ENCODE measurements at regions not wholly inside any gene's neighbourhood (a gene's known extent, or its start where the extent isn't known, plus 50 kb on each side); places are given as distances from the start of the nearest gene placed in this dataset.

GRCh38 chr20:40354880-40355279, 334.2 kb downstream of the MAFB start:
- H3K9me3 ChIP-seq (ENCODE audit: control insufficient read depth, insufficient read depth, low read length) = no peaks in the 10 kb centered on the region
- H3K27ac ChIP-seq (ENCODE audit: low read depth, low read length) = no peak overlapping the region
- H3K27me3 ChIP-seq (ENCODE audit: control insufficient read depth, insufficient read depth, low read length) = no peaks in the 10 kb centered on the region
- no peak for DNase-seq (ENCODE audit: low read depth in 4 of 6, low spot score in 6 of 6)
- WGBS (ENCODE audit: insufficient coverage) = 63% methylated on average over 1 of the region's 1 CpG
- no peaks in the 10 kb centered on the region for H3K36me3 ChIP-seq (ENCODE audit: control insufficient read depth, insufficient read depth, low read length)
- H3K4me1 ChIP-seq (ENCODE audit: control insufficient read depth, insufficient read depth, low read length) = no peaks in the 10 kb centered on the region
- H3K4me3 ChIP-seq (ENCODE audit: low read depth, low read length) = no peak overlapping the region

GRCh38 chr20:40343390-40343789, 345.6 kb downstream of the MAFB start:
- DNase-seq (ENCODE audit: low read depth in 4 of 6, low spot score in 6 of 6) = no peak
- H3K36me3 ChIP-seq (ENCODE audit: control insufficient read depth, insufficient read depth, low read length) = no peaks in the 10 kb centered on the region
- H3K4me1 ChIP-seq (ENCODE audit: control insufficient read depth, insufficient read depth, low read length) = no peaks in the 10 kb centered on the region
- H3K27me3 ChIP-seq (ENCODE audit: control insufficient read depth, insufficient read depth, low read length) = no peaks in the 10 kb centered on the region
- H3K27ac ChIP-seq (ENCODE audit: low read depth, low read length) = no peak overlapping the region
- peaks cover 2% of the 10 kb centered on the region for H3K9me3 ChIP-seq (ENCODE audit: control insufficient read depth, insufficient read depth, low read length)
- H3K4me3 ChIP-seq (ENCODE audit: low read depth, low read length) = no peak overlapping the region

GRCh38 chr20:40341561-40341960, 347.5 kb downstream of the MAFB start:
- no peaks in the 10 kb centered on the region for H3K4me1 ChIP-seq (ENCODE audit: control insufficient read depth, insufficient read depth, low read length)
- DNase-seq (ENCODE audit: low read depth in 4 of 6, low spot score in 6 of 6) = no peak

GRCh38 chr20:40339661-40340449, 349.2 kb downstream of the MAFB start:
- H3K4me1 ChIP-seq (ENCODE audit: control insufficient read depth, insufficient read depth, low read length) = no peaks in the 10 kb centered on the region
- H3K9me3 ChIP-seq (ENCODE audit: control insufficient read depth, insufficient read depth, low read length) = peaks cover 2% of the 10 kb centered on the region
- 71% methylated on average over 1 of the region's 2 CpGs for WGBS (ENCODE audit: insufficient coverage)
- no peak overlapping the region for H3K27ac ChIP-seq (ENCODE audit: low read depth, low read length)
- H3K36me3 ChIP-seq (ENCODE audit: control insufficient read depth, insufficient read depth, low read length) = no peaks in the 10 kb centered on the region
- DNase-seq (ENCODE audit: low read depth in 4 of 6, low spot score in 6 of 6) = peak in 1 of 6 donors; percentile 26
- H3K4me3 ChIP-seq (ENCODE audit: low read depth, low read length) = no peak overlapping the region
- H3K27me3 ChIP-seq (ENCODE audit: control insufficient read depth, insufficient read depth, low read length) = no peaks in the 10 kb centered on the region

More at GRCh38 chr20:40341561-40341960, 347.5 kb downstream of the MAFB start:
- Histone ChIP-seq H3K36me3 (ENCODE audit: control insufficient read depth, insufficient read depth, low read length) (no peaks in the 10 kb centered on the region), H3K9me3 (ENCODE audit: control insufficient read depth, insufficient read depth, low read length) (peaks cover 2% of the 10 kb centered on the region), H3K4me3 (ENCODE audit: low read depth, low read length) (no peak overlapping the region), H3K27ac (ENCODE audit: low read depth, low read length) (no peak overlapping the region), H3K27me3 (ENCODE audit: control insufficient read depth, insufficient read depth, low read length) (no peaks in the 10 kb centered on the region)

GRCh38 chr20:40336533-40336932, 352.5 kb downstream of the MAFB start:
- WGBS (ENCODE audit: insufficient coverage) = 78% methylated on average over 1 of the region's 1 CpG
- Histone ChIP-seq H3K36me3 (ENCODE audit: control insufficient read depth, insufficient read depth, low read length) (no peaks in the 10 kb centered on the region), H3K27ac (ENCODE audit: low read depth, low read length) (no peak overlapping the region), H3K9me3 (ENCODE audit: control insufficient read depth, insufficient read depth, low read length) (no peaks in the 10 kb centered on the region), H3K4me3 (ENCODE audit: low read depth, low read length) (no peak overlapping the region), H3K27me3 (ENCODE audit: control insufficient read depth, insufficient read depth, low read length) (no peaks in the 10 kb centered on the region), H3K4me1 (ENCODE audit: control insufficient read depth, insufficient read depth, low read length) (peaks cover 14% of the 10 kb centered on the region)
- no peak for DNase-seq (ENCODE audit: low read depth in 4 of 6, low spot score in 6 of 6)

- WGBS (ENCODE audit: insufficient coverage) = 0% methylated on average over 1 of the region's 3 CpGs
- Histone ChIP-seq H3K4me1 (ENCODE audit: control insufficient read depth, insufficient read depth, low read length) (peaks cover 17% of the 10 kb centered on the region), H3K9me3 (ENCODE audit: control insufficient read depth, insufficient read depth, low read length) (no peaks in the 10 kb centered on the region), H3K27ac (ENCODE audit: low read depth, low read length) (no peak overlapping the region), H3K36me3 (ENCODE audit: control insufficient read depth, insufficient read depth, low read length) (no peaks in the 10 kb centered on the region), H3K4me3 (ENCODE audit: low read depth, low read length) (no peak overlapping the region), H3K27me3 (ENCODE audit: control insufficient read depth, insufficient read depth, low read length) (no peaks in the 10 kb centered on the region)
- peak in 2 of 6 donors; percentile 67 to 87 for DNase-seq (ENCODE audit: low read depth in 4 of 6, low spot score in 6 of 6)
Observed at GRCh38 chr20:40335901-40336351, 353.1 kb downstream of the MAFB start.

- Histone ChIP-seq H3K4me3 (ENCODE audit: low read depth, low read length) (no peak overlapping the region), H3K27ac (ENCODE audit: low read depth, low read length) (no peak overlapping the region)
- WGBS (ENCODE audit: insufficient coverage) = 50% methylated on average over 1 of the region's 6 CpGs
Observed at GRCh38 chr20:40335437-40335836, 353.6 kb downstream of the MAFB start.

GRCh38 chr20:40333591-40333990, 355.4 kb downstream of the MAFB start:
- Histone ChIP-seq H3K36me3 (ENCODE audit: control insufficient read depth, insufficient read depth, low read length) (no peaks in the 10 kb centered on the region), H3K4me3 (ENCODE audit: low read depth, low read length) (no peak overlapping the region), H3K9me3 (ENCODE audit: control insufficient read depth, insufficient read depth, low read length) (no peaks in the 10 kb centered on the region), H3K27ac (ENCODE audit: low read depth, low read length) (no peak overlapping the region), H3K4me1 (ENCODE audit: control insufficient read depth, insufficient read depth, low read length) (peaks cover 17% of the 10 kb centered on the region), H3K27me3 (ENCODE audit: control insufficient read depth, insufficient read depth, low read length) (no peaks in the 10 kb centered on the region)
- 83% methylated on average over 1 of the region's 2 CpGs for WGBS (ENCODE audit: insufficient coverage)
- DNase-seq (ENCODE audit: low read depth in 4 of 6, low spot score in 6 of 6) = no peak

More at GRCh38 chr20:40335437-40335836, 353.6 kb downstream of the MAFB start:
- Histone ChIP-seq H3K4me1 (ENCODE audit: control insufficient read depth, insufficient read depth, low read length) (peaks cover 17% of the 10 kb centered on the region), H3K9me3 (ENCODE audit: control insufficient read depth, insufficient read depth, low read length) (no peaks in the 10 kb centered on the region), H3K27me3 (ENCODE audit: control insufficient read depth, insufficient read depth, low read length) (no peaks in the 10 kb centered on the region), H3K36me3 (ENCODE audit: control insufficient read depth, insufficient read depth, low read length) (no peaks in the 10 kb centered on the region)
- DNase-seq (ENCODE audit: low read depth in 4 of 6, low spot score in 6 of 6) = no peak

- peak in 4 of 6 donors; percentile 15 to 94 (median 50) for DNase-seq (ENCODE audit: low read depth in 4 of 6, low spot score in 6 of 6)
- no peak overlapping the region for H3K4me3 ChIP-seq (ENCODE audit: low read depth, low read length)
- no peaks in the 10 kb centered on the region for H3K36me3 ChIP-seq (ENCODE audit: control insufficient read depth, insufficient read depth, low read length)
- no peak overlapping the region for H3K27ac ChIP-seq (ENCODE audit: low read depth, low read length)
- WGBS (ENCODE audit: insufficient coverage) = 42% methylated on average over 9 of the region's 9 CpGs
- no peaks in the 10 kb centered on the region for H3K27me3 ChIP-seq (ENCODE audit: control insufficient read depth, insufficient read depth, low read length)
- peaks cover 17% of the 10 kb centered on the region for H3K4me1 ChIP-seq (ENCODE audit: control insufficient read depth, insufficient read depth, low read length)
- H3K9me3 ChIP-seq (ENCODE audit: control insufficient read depth, insufficient read depth, low read length) = no peaks in the 10 kb centered on the region
Observed at GRCh38 chr20:40331807-40332560, 357.1 kb downstream of the MAFB start.

- H3K27ac ChIP-seq (ENCODE audit: low read depth, low read length) = no peak overlapping the region
- whole genome bisulfite sequencing (ENCODE audit: insufficient coverage) = 76% methylated on average over 3 of the region's 3 CpGs
- H3K4me1 ChIP-seq (ENCODE audit: control insufficient read depth, insufficient read depth, low read length) = peaks cover 17% of the 10 kb centered on the region
- DNase-seq (ENCODE audit: low read depth in 4 of 6, low spot score in 6 of 6) = no peak
- no peaks in the 10 kb centered on the region for H3K9me3 ChIP-seq (ENCODE audit: control insufficient read depth, insufficient read depth, low read length)
- no peaks in the 10 kb centered on the region for H3K36me3 ChIP-seq (ENCODE audit: control insufficient read depth, insufficient read depth, low read length)
- H3K4me3 ChIP-seq (ENCODE audit: low read depth, low read length) = no peak overlapping the region
- no peaks in the 10 kb centered on the region for H3K27me3 ChIP-seq (ENCODE audit: control insufficient read depth, insufficient read depth, low read length)
Observed at GRCh38 chr20:40331249-40331648, 357.8 kb downstream of the MAFB start.
